Neuron (in vitro differentiated cells): ENCODE measurements at regions not wholly inside any gene's neighbourhood (a gene's known extent, or its start where the extent isn't known, plus 50 kb on each side); places are given as distances from the start of the nearest gene placed in this dataset.
A peak's percentile ranks its signal among the peaks of the same experiment; 100 is the strongest.
"Not testable (repeated sequence)": the region's sequence is repeated elsewhere in the genome, so short reads cannot be mapped to it uniquely, and the experiment has no call there.

Experiments
- H2AFZ ChIP-seq: one replicate; pipeline ENCODE4 v1.6.1; 2013; ENCODE audit warnings: low read depth, mild to moderate bottlenecking, inconsistent platforms, low read length, moderate library complexity
- H3K27me3 ChIP-seq: one replicate; pipeline ENCODE4 v1.6.1; 2013; ENCODE audit warnings: low read length; ENCODE audit not compliant: insufficient read depth
- H3K36me3 ChIP-seq: one replicate; pipeline ENCODE4 v1.6.1; 2013; ENCODE audit warnings: low read length; ENCODE audit not compliant: insufficient read depth
- H3K4me1 ChIP-seq: one replicate; pipeline ENCODE4 v1.6.1; 2013; ENCODE audit warnings: low read length; ENCODE audit not compliant: insufficient read depth
- H3K4me3 ChIP-seq: 2 replicates; pipeline ENCODE4 v1.5.1; 2013; ENCODE audit warnings: mild to moderate bottlenecking, low read length, moderate library complexity
- H3K9me3 ChIP-seq: one replicate; pipeline ENCODE4 v1.6.1; 2013; ENCODE audit warnings: low read length

DNA sequence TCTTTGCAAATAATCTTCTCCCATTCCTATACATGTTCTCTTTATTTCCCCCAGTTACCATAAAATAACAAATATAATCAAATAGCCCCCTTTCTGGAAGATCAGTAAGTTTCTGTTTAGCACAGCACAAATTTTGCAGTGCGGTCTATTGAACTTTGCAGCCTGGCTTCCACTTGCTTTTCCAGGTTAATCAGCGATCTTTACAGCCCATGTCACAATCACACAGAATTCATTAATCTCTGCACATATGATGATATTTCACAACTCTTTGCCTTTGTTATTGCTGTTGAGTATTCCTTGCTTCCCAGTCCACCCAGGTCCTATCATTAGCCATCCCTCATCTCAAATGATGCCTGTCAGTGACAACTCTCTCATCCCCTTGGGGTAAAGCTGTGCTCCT lies 2358.0 kb downstream of the PCDH7 start:
- no peaks in the 10 kb centered on the region for H3K9me3 ChIP-seq
- H2AFZ ChIP-seq, result no peak overlapping the region
- no peak overlapping the region for H3K4me3 ChIP-seq
- peaks cover 15% of the 10 kb centered on the region for H3K4me1 ChIP-seq
- H3K27me3 ChIP-seq, result no peaks in the 10 kb centered on the region
- no peaks in the 10 kb centered on the region for H3K36me3 ChIP-seq

DNA sequence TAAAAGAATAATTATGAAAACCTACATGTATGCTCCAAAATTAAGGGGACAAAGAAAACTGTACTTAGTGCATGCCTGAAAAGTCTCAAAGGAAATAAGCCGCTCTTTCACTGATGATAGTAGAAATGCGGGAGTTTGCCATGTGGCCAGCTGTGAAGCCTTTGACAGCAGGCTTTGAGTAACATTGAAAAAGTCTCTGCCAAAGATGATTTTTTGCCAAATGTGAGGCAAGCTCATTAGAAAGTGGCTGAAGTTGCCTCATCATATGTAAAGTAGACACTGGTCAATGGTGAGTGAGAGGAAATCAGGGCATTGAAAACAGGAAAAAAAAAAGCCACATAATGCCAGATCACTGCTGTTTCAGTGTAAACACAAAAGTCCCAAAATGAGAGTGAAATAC lies 2360.1 kb downstream of the PCDH7 start:
- Histone ChIP-seq H3K4me1 (no peaks in the 10 kb centered on the region), H3K4me3 (no peak overlapping the region), H3K27me3 (no peaks in the 10 kb centered on the region), H2AFZ (no peak overlapping the region), H3K36me3 (no peaks in the 10 kb centered on the region), H3K9me3 (no peaks in the 10 kb centered on the region)

GRCh38 chr4:33085709-33086108 lies 2365.5 kb downstream of the PCDH7 start:
- no peak overlapping the region for H2AFZ ChIP-seq
- peaks cover 5% of the 10 kb centered on the region for H3K4me1 ChIP-seq
- no peaks in the 10 kb centered on the region for H3K27me3 ChIP-seq
- no peaks in the 10 kb centered on the region for H3K36me3 ChIP-seq
- H3K9me3 ChIP-seq, result no peaks in the 10 kb centered on the region
- no peak overlapping the region for H3K4me3 ChIP-seq

DNA sequence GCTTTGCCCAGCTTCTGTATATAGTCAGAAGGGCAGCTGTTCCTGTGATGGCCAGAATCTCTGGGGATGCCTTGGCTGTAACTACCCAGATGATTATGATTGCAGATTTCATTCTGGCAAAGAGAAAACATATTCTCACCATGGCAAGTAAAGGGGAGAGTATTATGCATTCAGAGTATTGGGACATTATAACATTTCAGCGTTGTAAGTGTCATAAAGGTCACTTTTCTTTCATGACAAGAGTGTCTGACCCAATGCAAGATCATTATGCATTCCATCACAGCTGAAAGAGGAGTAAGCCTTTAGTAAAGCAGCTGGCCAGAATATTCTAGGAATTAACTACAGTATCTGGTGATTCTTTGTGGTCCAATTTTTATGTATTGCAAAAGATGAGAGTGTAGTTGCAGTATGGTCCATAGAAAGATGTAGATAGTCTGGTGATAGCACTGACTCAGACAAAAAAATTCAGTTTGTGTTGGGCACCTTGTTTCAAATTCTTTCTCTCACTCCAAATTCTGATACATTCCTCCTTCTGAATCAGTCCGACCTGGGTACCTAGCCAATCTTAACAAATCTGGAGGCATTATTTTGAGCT lies 2366.3 kb downstream of the PCDH7 start:
- peaks cover 5% of the 10 kb centered on the region for H3K4me1 ChIP-seq
- H3K27me3 ChIP-seq, result no peaks in the 10 kb centered on the region
- no peak overlapping the region for H3K4me3 ChIP-seq
- no peaks in the 10 kb centered on the region for H3K36me3 ChIP-seq
- no peak overlapping the region for H2AFZ ChIP-seq
- H3K9me3 ChIP-seq, result no peaks in the 10 kb centered on the region

DNA sequence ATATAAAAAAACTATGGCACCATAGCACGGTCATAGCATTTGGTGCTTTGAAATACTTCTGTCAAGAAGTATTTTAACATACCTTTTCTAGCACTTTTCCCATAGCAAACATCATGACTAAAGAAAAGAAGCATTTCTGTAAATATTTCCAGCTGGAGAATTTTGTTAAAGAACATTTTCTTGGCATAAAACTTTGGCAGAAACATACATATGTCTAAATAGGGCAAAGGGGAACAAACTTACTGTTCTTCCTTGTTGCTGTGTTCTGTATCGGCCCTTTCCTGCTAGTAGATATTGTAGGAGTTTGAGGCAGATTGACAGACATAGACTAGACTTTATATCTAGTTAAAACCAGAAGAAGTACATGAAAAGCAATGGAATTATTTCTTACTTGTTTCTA lies 2368.5 kb downstream of the PCDH7 start:
- peaks cover 5% of the 10 kb centered on the region for H3K4me1 ChIP-seq
- H3K36me3 ChIP-seq, result no peaks in the 10 kb centered on the region
- no peak overlapping the region for H3K4me3 ChIP-seq
- no peaks in the 10 kb centered on the region for H3K27me3 ChIP-seq
- H3K9me3 ChIP-seq, result no peaks in the 10 kb centered on the region
- H2AFZ ChIP-seq, result no peak overlapping the region

- H3K4me1 ChIP-seq, result peaks cover 5% of the 10 kb centered on the region
- no peak overlapping the region for H3K4me3 ChIP-seq
- H3K9me3 ChIP-seq, result no peaks in the 10 kb centered on the region
- H2AFZ ChIP-seq, result no peak overlapping the region
- no peaks in the 10 kb centered on the region for H3K36me3 ChIP-seq
- H3K27me3 ChIP-seq, result no peaks in the 10 kb centered on the region
Observed at GRCh38 chr4:33090910-33091309, 2370.7 kb downstream of the PCDH7 start.

DNA sequence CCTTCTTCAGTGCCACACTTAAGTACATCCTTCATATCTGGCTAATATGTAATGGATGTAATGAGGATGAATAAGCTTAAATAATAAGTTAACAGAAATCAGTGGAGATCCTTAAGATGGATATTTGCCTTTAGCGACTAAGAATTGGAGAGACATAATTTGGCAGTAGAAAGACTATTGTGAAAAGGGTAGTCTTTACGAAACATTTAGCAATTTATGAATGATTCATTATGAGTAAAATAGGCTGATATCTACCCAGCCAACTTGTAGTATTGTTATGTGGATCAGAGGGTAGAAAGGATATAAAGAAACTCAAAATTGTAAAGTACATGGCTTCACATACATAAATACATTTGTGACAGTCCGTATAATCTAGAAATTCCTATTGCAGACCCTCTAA lies 2371.8 kb downstream of the PCDH7 start:
- no peaks in the 10 kb centered on the region for H3K4me1 ChIP-seq
- H2AFZ ChIP-seq, result no peak overlapping the region
- H3K4me3 ChIP-seq, result no peak overlapping the region
- no peaks in the 10 kb centered on the region for H3K9me3 ChIP-seq
- H3K27me3 ChIP-seq, result no peaks in the 10 kb centered on the region
- no peaks in the 10 kb centered on the region for H3K36me3 ChIP-seq

- Histone ChIP-seq H3K9me3 (no peaks in the 10 kb centered on the region), H3K4me1 (peaks cover 6% of the 10 kb centered on the region), H3K36me3 (no peaks in the 10 kb centered on the region), H3K27me3 (no peaks in the 10 kb centered on the region), H2AFZ (peak overlapping the region; percentile 5), H3K4me3 (no peak overlapping the region)
Observed at GRCh38 chr4:33104273-33104672, 2384.1 kb downstream of the PCDH7 start.

- Histone ChIP-seq H3K4me3 (no peak overlapping the region), H3K36me3 (no peaks in the 10 kb centered on the region), H2AFZ (no peak overlapping the region), H3K9me3 (no peaks in the 10 kb centered on the region), H3K4me1 (peaks cover 6% of the 10 kb centered on the region), H3K27me3 (no peaks in the 10 kb centered on the region)
Observed at GRCh38 chr4:33107814-33108213, 2387.6 kb downstream of the PCDH7 start.

DNA sequence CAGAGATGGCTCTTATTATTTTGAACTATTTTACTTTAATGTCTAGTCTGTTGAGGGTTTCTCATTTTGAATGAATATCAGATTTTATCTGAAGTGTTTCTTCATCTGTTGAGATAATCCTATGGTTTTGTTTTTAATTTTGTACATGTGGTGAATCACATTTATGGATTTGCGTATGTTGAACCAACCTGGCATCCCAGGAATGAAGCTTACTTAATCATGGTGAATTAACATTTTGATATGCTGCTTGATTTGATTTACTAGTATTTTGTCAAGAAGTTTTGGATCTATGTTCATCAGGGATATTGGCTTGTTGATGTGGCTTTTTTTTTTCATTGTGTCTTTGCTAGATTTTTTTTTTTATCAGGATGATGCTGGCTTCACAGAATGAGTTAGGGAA lies 2390.9 kb downstream of the PCDH7 start:
- Histone ChIP-seq H3K4me3 (no peak overlapping the region), H3K27me3 (no peaks in the 10 kb centered on the region), H3K4me1 (no peaks in the 10 kb centered on the region), H3K9me3 (no peaks in the 10 kb centered on the region), H3K36me3 (no peaks in the 10 kb centered on the region), H2AFZ (no peak overlapping the region)

- Histone ChIP-seq H3K4me3 (no peak overlapping the region), H3K36me3 (no peaks in the 10 kb centered on the region), H3K27me3 (no peaks in the 10 kb centered on the region), H3K4me1 (no peaks in the 10 kb centered on the region), H3K9me3 (peaks cover 2% of the 10 kb centered on the region), H2AFZ (no peak overlapping the region)
Observed at GRCh38 chr4:33116871-33117270, 2396.7 kb downstream of the PCDH7 start.

DNA sequence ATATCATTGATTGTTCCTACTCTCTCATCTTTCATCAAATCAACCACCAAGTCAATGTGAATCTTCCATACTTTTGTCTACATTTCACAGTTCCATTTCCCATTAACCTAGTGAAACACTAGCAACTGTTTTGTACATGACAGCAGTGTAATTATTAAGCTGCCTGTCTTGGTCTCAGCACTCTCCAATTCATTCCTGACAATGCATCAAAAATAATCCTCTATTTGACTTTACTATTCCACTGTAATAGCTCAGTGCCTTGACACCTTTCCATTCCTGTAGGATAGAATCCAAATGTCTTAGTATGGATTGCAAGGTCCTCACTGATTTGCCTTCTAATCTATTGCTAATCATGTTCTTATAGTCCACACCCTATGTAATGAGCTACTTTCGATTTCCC lies 2405.8 kb downstream of the PCDH7 start:
- H3K4me3 ChIP-seq, result no peak overlapping the region
- H3K4me1 ChIP-seq, result no peaks in the 10 kb centered on the region
- H3K27me3 ChIP-seq, result no peaks in the 10 kb centered on the region
- H2AFZ ChIP-seq, result no peak overlapping the region
- no peaks in the 10 kb centered on the region for H3K9me3 ChIP-seq
- H3K36me3 ChIP-seq, result no peaks in the 10 kb centered on the region

- not testable (repeated sequence) for H3K36me3 ChIP-seq, H3K27me3 ChIP-seq, H3K9me3 ChIP-seq, H2AFZ ChIP-seq, H3K4me1 ChIP-seq, H3K4me3 ChIP-seq
Observed at GRCh38 chr4:33130662-33131061, 2410.5 kb downstream of the PCDH7 start.

DNA sequence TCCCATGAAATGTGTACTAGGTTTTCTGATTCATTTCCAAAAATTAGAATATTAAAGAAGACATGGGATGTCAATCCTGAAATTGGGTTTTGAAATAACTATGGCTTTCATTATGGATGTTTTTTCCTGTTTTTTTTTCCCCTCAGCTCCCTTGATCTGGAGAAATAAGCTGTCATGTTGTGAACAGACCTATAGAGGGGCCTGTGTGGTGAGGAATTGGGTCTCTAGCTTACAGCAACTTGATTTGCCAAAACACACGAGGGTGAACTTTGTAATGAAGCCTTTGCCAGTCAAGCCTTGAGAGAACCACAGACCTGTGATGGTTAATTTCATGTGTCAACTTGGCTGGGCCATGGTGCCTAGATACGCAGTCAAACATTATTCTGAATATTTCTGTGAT lies 2413.6 kb downstream of the PCDH7 start:
- H3K9me3 ChIP-seq, result no peaks in the 10 kb centered on the region
- no peaks in the 10 kb centered on the region for H3K36me3 ChIP-seq
- no peak overlapping the region for H3K4me3 ChIP-seq

More for the DNA sequence above, 2413.6 kb downstream of the PCDH7 start:
- Histone ChIP-seq H3K27me3 (no peaks in the 10 kb centered on the region), H2AFZ (no peak overlapping the region), H3K4me1 (no peaks in the 10 kb centered on the region)
